ENCODE measurements at regions not wholly inside any gene's neighbourhood (a gene's known extent, or its start where the extent isn't known, plus 50 kb on each side); places are given as distances from the start of the nearest gene placed in this dataset.

- TF ChIP-seq CTCF (IDR thresholded peaks at IDR 0.05) (no peak), POLR2A (IDR thresholded peaks at IDR 0.05) (no peak)
Observed at GRCh38 chr5:124923131-124923530, 176.7 kb upstream of the ZNF608 start.
